H1 (cell line): ENCODE measurements at regions not wholly inside any gene's neighbourhood (a gene's known extent, or its start where the extent isn't known, plus 50 kb on each side); places are given as distances from the start of the nearest gene placed in this dataset.

Experiments
- CTCF ChIA-PET: fragments of 300-600 bp; sonication (Branson Sonifier 250); formaldehyde crosslinking; loops from one replicate; lab custom pipeline; 2021; ENCODE audit not compliant: partially characterized antibody; lab: Charles Lee
- POLR2A ChIA-PET: fragments of 300-600 bp; sonication (Branson Sonifier 250); formaldehyde crosslinking; loops from one replicate; lab custom pipeline; 2021; ENCODE audit warnings: inconsistent platforms; ENCODE audit not compliant: partially characterized antibody; lab: Charles Lee
- DNase-seq, 2 experiments: peaks; one replicate each; pipeline versions ENCODE4 v3.0.0 to v3.0.0-alpha.2; 2010 to 2022; ENCODE audit warnings: low spot score in 2 of 2, low read depth in 1 of 2, mixed read lengths in 1 of 2
- FAIRE-seq: peaks from 2 replicates; lab custom pipeline; 2011; peaks lifted over from hg19 to GRCh38; lab: Jason Lieb, UNC
- H2AFZ ChIP-seq: 2 replicates; pipeline ENCODE4 v1.8.1; 2012; ENCODE audit warnings: low read length, inconsistent platforms
- H2AK5ac ChIP-seq: 2 replicates; pipeline ENCODE4 v1.6.1; 2013; ENCODE audit warnings: low read depth, low read length
- H2BK120ac ChIP-seq: replicated peaks from 2 replicates; pipeline ENCODE3; 2013; ENCODE audit warnings: low read depth, low read length, inconsistent platforms
- H2BK12ac ChIP-seq: 2 replicates; pipeline ENCODE4 v1.6.1; 2013; ENCODE audit warnings: low read depth, low read length
- H2BK15ac ChIP-seq: 2 replicates; pipeline ENCODE4 v1.6.1; 2013; ENCODE audit warnings: low read length
- H2BK20ac ChIP-seq: 2 replicates; pipeline ENCODE4 v1.6.1; 2013; ENCODE audit warnings: low read length
- H2BK5ac ChIP-seq: 2 replicates; pipeline ENCODE4 v1.6.1; 2013; ENCODE audit warnings: low read depth, low read length
- H3K14ac ChIP-seq: 2 replicates; pipeline ENCODE4 v1.6.1; 2013; ENCODE audit warnings: inconsistent platforms; ENCODE audit not compliant: insufficient read length
- H3K18ac ChIP-seq: 2 replicates; pipeline ENCODE4 v1.6.1; 2013; ENCODE audit warnings: low read length; ENCODE audit errors: extremely low read depth
- H3K23ac ChIP-seq: 2 replicates; pipeline ENCODE4 v1.6.1; 2013; ENCODE audit warnings: inconsistent platforms; ENCODE audit not compliant: insufficient read length
- H3K23me2 ChIP-seq: 2 replicates; pipeline ENCODE4 v1.6.1; 2013; ENCODE audit warnings: low read depth, low read length
- H3K27ac ChIP-seq: 2 replicates; pipeline ENCODE4 v1.6.1; 2011; ENCODE audit warnings: low read depth, low read length, inconsistent platforms
- H3K27me3 ChIP-seq, 4 experiments: replicated peaks in 1 of 4; 1 replicate in 1 of 4; 2 replicates in 3 of 4; pipeline versions ENCODE4 v1.6.1 to v1.8.1; 2011 to 2013; ENCODE audit warnings: low read length in 3 of 4, mild to moderate bottlenecking in 3 of 4, inconsistent platforms in 2 of 4, mixed read lengths in 2 of 4, moderate library complexity in 1 of 4; ENCODE audit not compliant: control insufficient read depth in 3 of 4, insufficient read depth in 3 of 4; ENCODE audit errors: extremely low read depth in 1 of 4
- H3K36me3 ChIP-seq, 4 experiments: 2 replicates each; pipeline versions ENCODE4 v1.6.1 to v1.8.1; 2011 to 2013; ENCODE audit warnings: mild to moderate bottlenecking in 4 of 4, low read length in 3 of 4, moderate library complexity in 2 of 4, control low read depth in 1 of 4, inconsistent platforms in 1 of 4; ENCODE audit not compliant: insufficient read depth in 4 of 4, control insufficient read depth in 2 of 4
- H3K4ac ChIP-seq: replicated peaks from 2 replicates; pipeline ENCODE3; 2013; ENCODE audit warnings: low read length, low read depth, mixed read lengths, inconsistent platforms; ENCODE audit not compliant: insufficient read length
- H3K4me1 ChIP-seq, 4 experiments: replicated peaks in 1 of 4; 1 replicate in 1 of 4; 2 replicates in 3 of 4; pipeline versions ENCODE4 v1.6.1 to v1.8.1; 2011 to 2013; ENCODE audit warnings: low read length in 3 of 4, inconsistent platforms in 2 of 4, mixed read lengths in 1 of 4; ENCODE audit not compliant: insufficient read depth in 4 of 4, control insufficient read depth in 3 of 4
- H3K4me2 ChIP-seq, 2 experiments: 2 replicates each; pipeline versions ENCODE4 v1.6.1 to v1.8.1; 2011 to 2013; ENCODE audit warnings: low read depth in 2 of 2, low read length in 2 of 2, control low read depth in 1 of 2, inconsistent platforms in 1 of 2, mild to moderate bottlenecking in 1 of 2; ENCODE audit not compliant: insufficient read depth in 1 of 2
- H3K4me3 ChIP-seq, 4 experiments: fragments of 200-600, 300-600 bp in 1 of 4; sonication (generic), shearing (Covaris generic), sonication (Bioruptor Twin) in 1 of 4; 2 replicates each; pipeline versions ENCODE4 v1.5.1 to v1.8.1; 2011 to 2016; ENCODE audit warnings: low read length in 4 of 4, low read depth in 3 of 4, control low read depth in 2 of 4, inconsistent platforms in 2 of 4, mild to moderate bottlenecking in 2 of 4, mixed read lengths in 1 of 4, moderate library complexity in 1 of 4; ENCODE audit not compliant: insufficient read depth in 2 of 4; ENCODE audit errors: extremely low read depth in 1 of 4
- H3K56ac ChIP-seq: replicated peaks from 2 replicates; pipeline ENCODE3; 2013; ENCODE audit warnings: low read depth, mild to moderate bottlenecking, mixed read lengths, low read length, inconsistent platforms; ENCODE audit not compliant: insufficient read length
- H3K79me1 ChIP-seq: 2 replicates; pipeline ENCODE4 v1.6.1; 2013; ENCODE audit warnings: low read depth, low read length, control low read depth
- H3K79me2 ChIP-seq, 2 experiments: 2 replicates each; pipeline versions ENCODE4 v1.6.1 to v1.8.1; 2012 to 2013; ENCODE audit warnings: low read length in 2 of 2, mild to moderate bottlenecking in 2 of 2, inconsistent platforms in 1 of 2; ENCODE audit not compliant: insufficient read depth in 2 of 2, control insufficient read depth in 1 of 2
- H3K9ac ChIP-seq, 4 experiments: replicated peaks in 1 of 4; 1 replicate in 1 of 4; 2 replicates in 3 of 4; pipeline versions ENCODE4 v1.6.1 to v1.8.1; 2011 to 2013; ENCODE audit warnings: low read depth in 3 of 4, low read length in 3 of 4, control low read depth in 2 of 4, mild to moderate bottlenecking in 2 of 4, moderate library complexity in 2 of 4, inconsistent platforms in 1 of 4; ENCODE audit errors: extremely low read depth in 1 of 4
- H3K9me3 ChIP-seq, 2 experiments: 2 replicates each; pipeline versions ENCODE4 v1.6.1 to v1.8.1; 2012 to 2013; ENCODE audit warnings: mild to moderate bottlenecking in 2 of 2, moderate library complexity in 2 of 2, control low read depth in 1 of 2, inconsistent platforms in 1 of 2, low read depth in 1 of 2, low read length in 1 of 2, mixed read lengths in 1 of 2; ENCODE audit not compliant: insufficient read depth in 2 of 2
- H4K20me1 ChIP-seq, 2 experiments: replicated peaks in 1 of 2; 2 replicates each; pipeline versions ENCODE3 to v1.8.1; 2011 to 2013; ENCODE audit warnings: inconsistent platforms in 2 of 2, low read length in 2 of 2, mild to moderate bottlenecking in 1 of 2; ENCODE audit not compliant: insufficient read depth in 2 of 2, control insufficient read depth in 1 of 2
- H4K5ac ChIP-seq: 2 replicates; pipeline ENCODE4 v1.6.1; 2013; ENCODE audit warnings: low read length, low read depth, mixed read lengths, inconsistent platforms; ENCODE audit not compliant: insufficient read length
- H4K8ac ChIP-seq: 2 replicates; pipeline ENCODE4 v1.8.0; 2013; ENCODE audit warnings: mild to moderate bottlenecking, moderate library complexity, low read length, inconsistent platforms; ENCODE audit not compliant: insufficient read depth; ENCODE audit errors: extremely low read depth
- H4K91ac ChIP-seq: replicated peaks from 2 replicates; pipeline ENCODE3; 2013; ENCODE audit warnings: low read length, mixed read lengths, inconsistent platforms; ENCODE audit not compliant: insufficient read length
- FOSL1 ChIP-seq: IDR thresholded peaks from 2 replicates; pipeline ENCODE4 v1.6.1; 2011; ENCODE audit warnings: mild to moderate bottlenecking, low read depth, low read length, moderate library complexity; ENCODE audit not compliant: insufficient read depth
- GTF2F1 ChIP-seq: IDR thresholded peaks from 2 replicates; pipeline ENCODE4 v1.6.1; 2012; ENCODE audit warnings: low read depth, low read length, improper control_type of control experiment, borderline replicate concordance
- KDM4A ChIP-seq: IDR thresholded peaks from one replicate; pipeline ENCODE4 v1.7.1; 2012; ENCODE audit warnings: low read depth, mild to moderate bottlenecking, moderate library complexity, low read length, inconsistent platforms; ENCODE audit not compliant: severe bottlenecking
- PHF8 ChIP-seq: fragments of 200-600 bp; sonication (generic); conservative IDR thresholded peaks from 2 replicates; pipeline ENCODE4 v1.7.1; 2012; ENCODE audit warnings: low read depth, mild to moderate bottlenecking, inconsistent platforms, low read length, moderate library complexity
- SAP30 ChIP-seq: fragments of 300-600 bp; sonication (generic); IDR thresholded peaks from 2 replicates; pipeline ENCODE4 v1.7.1; 2012; ENCODE audit warnings: low read length, moderate library complexity, mild to moderate bottlenecking, inconsistent platforms; ENCODE audit not compliant: insufficient read depth, insufficient replicate concordance
- SIN3A ChIP-seq, 2 experiments: IDR thresholded peaks in 1 of 2; conservative IDR thresholded peaks in 1 of 2; 2 replicates each; pipeline ENCODE4 v1.6.1; 2011 to 2012; ENCODE audit warnings: low read length in 2 of 2, improper control_type of control experiment in 1 of 2, low read depth in 1 of 2, mild to moderate bottlenecking in 1 of 2
- SP1 ChIP-seq: IDR thresholded peaks from 2 replicates; pipeline ENCODE4 v1.6.1; 2011; ENCODE audit warnings: low read depth, low read length
- TEAD4 ChIP-seq: IDR thresholded peaks from 2 replicates; pipeline ENCODE4 v1.6.1; 2012; ENCODE audit warnings: low read depth, low read length, inconsistent platforms, mixed read lengths
- YY1 ChIP-seq: IDR thresholded peaks from 2 replicates; pipeline ENCODE4 v1.6.1; 2011; ENCODE audit warnings: low read depth, mild to moderate bottlenecking, low read length
- WGBS, 2 experiments: shearing (Covaris generic) in 1 of 2; methylation state at CpG; one replicate each; pipeline versions ENCODE4 v1.1.6 to v1.1.7; 2013 to 2015; ENCODE audit warnings: low lambda C conversion rate in 2 of 2, mixed read lengths in 2 of 2, inconsistent platforms in 1 of 2, low coverage in 1 of 2, missing lambda C conversion rate in 1 of 2; ENCODE audit not compliant: insufficient replicate concordance in 2 of 2, insufficient coverage in 1 of 2, insufficient read length in 1 of 2; ENCODE audit errors: extremely low coverage in 1 of 2, missing lambda C conversion rate in 1 of 2; 5-methylcytosine and 5-hydroxymethylcytosine counted together

- no peaks in the 10 kb centered on the region for H3K23me2 ChIP-seq
- no peaks in the 10 kb centered on the region for H3K9me3 ChIP-seq
- H2AK5ac ChIP-seq, result no peak overlapping the region
- H3K23ac ChIP-seq, result no peak overlapping the region
- H3K56ac ChIP-seq, result no peak overlapping the region
- H2BK12ac ChIP-seq, result no peak overlapping the region
- no peak overlapping the region for H2BK15ac ChIP-seq
- no peak overlapping the region for H2BK120ac ChIP-seq
- no peak overlapping the region for H4K5ac ChIP-seq
- no peak overlapping the region for H3K9ac ChIP-seq
- ChIA-PET POLR2A (no interaction called here), CTCF (interaction anchor here (1.2 kb wide), 1 partner anchor 28 kb away, joined by 3 read pairs; no protein-coding TSS in a partner anchor)
- no peak overlapping the region for H2BK5ac ChIP-seq
- FAIRE-seq (no peak), DNase-seq (no peak)
- no peaks in the 10 kb centered on the region for H3K36me3 ChIP-seq
- TF ChIP-seq SIN3A (conservative IDR thresholded peaks at IDR 0.05 in 1 of 2, IDR thresholded peaks at IDR 0.05 in 1 of 2; ENCODE audit: low read depth in 1 of 2, low read length in 2 of 2) (no peak), SP1 (no peak), FOSL1 (no peak), YY1 (no peak), SAP30 (no peak), GTF2F1 (no peak), KDM4A (no peak), PHF8 (no peak), TEAD4 (no peak)
- H3K4me3 ChIP-seq, result no peak overlapping the region
- no peak overlapping the region for H4K91ac ChIP-seq
- no peak overlapping the region for H3K18ac ChIP-seq
- H2BK20ac ChIP-seq, result no peak overlapping the region
- no peaks in the 10 kb centered on the region for H4K20me1 ChIP-seq
- H3K27ac ChIP-seq, result no peak overlapping the region
- H2AFZ ChIP-seq, result no peak overlapping the region
- no peak overlapping the region for H4K8ac ChIP-seq
- no peaks in the 10 kb centered on the region for H3K79me1 ChIP-seq
- no peaks in the 10 kb centered on the region for H3K79me2 ChIP-seq
- no peaks in the 10 kb centered on the region for H3K27me3 ChIP-seq
- H3K4me1 ChIP-seq, result 0 out of 7 replicates have a peak, but pooled peaks cover 0 to 2% (median 0%) of the 10 kb centered on the region in 4 experiments
- no peak overlapping the region for H3K4me2 ChIP-seq
- H3K14ac ChIP-seq, result no peak overlapping the region
- WGBS, 2 experiments, result 95% methylated on average over 2 of the region's 2 CpGs; no CpG with 5 or more reads in 1 of the 2 experiments
- no peak overlapping the region for H3K4ac ChIP-seq
Observed at GRCh38 chr3:5699811-5700210, 512.3 kb downstream of the EDEM1 start.
